Gastrocnemius medialis (tissue), 4 donors: ENCODE measurements at regions not wholly inside any gene's neighbourhood (a gene's known extent, or its start where the extent isn't known, plus 50 kb on each side); places are given as distances from the start of the nearest gene placed in this dataset.

Source experiments
- ATAC-seq, 2 donors: fragments of 150-250 bp; one replicate each; pipeline ENCODE4 v1.9.1; 2016
- DNase-seq, 2 donors: peaks; one replicate each; pipeline ENCODE4 v3.0.0-alpha.2; 2019
- H3K27ac ChIP-seq, 4 donors: fragments of 200-600 bp; sonication (generic); 1 replicate in 1 of 4; 2 replicates in 3 of 4; pipeline ENCODE4 v1.5.1; 2016 to 2018; ENCODE audit warnings: mild to moderate bottlenecking in 2 of 4, moderate library complexity in 1 of 4
- H3K27me3 ChIP-seq, 3 donors: fragments of 200-600 bp; sonication (generic) in 2 of 3; 1 replicate in 1 of 3; 2 replicates in 2 of 3; pipeline versions ENCODE4 v1.5.1 to v1.6.0; 2016 to 2019; ENCODE audit warnings: mild to moderate bottlenecking in 1 of 3, moderate library complexity in 1 of 3
- H3K36me3 ChIP-seq, 2 donors: fragments of 200-600 bp; sonication (generic) in 1 of 2; one replicate each; pipeline ENCODE4 v1.5.1; 2017 to 2018
- H3K4me1 ChIP-seq, 2 donors: fragments of 200-600 bp; sonication (generic) in 1 of 2; one replicate each; pipeline ENCODE4 v1.5.1; 2016 to 2017; ENCODE audit warnings: mild to moderate bottlenecking in 2 of 2
- H3K4me3 ChIP-seq, 4 donors: fragments of 200-600 bp; sonication (generic) in 3 of 4; 1 replicate in 1 of 4; 2 replicates in 3 of 4; pipeline ENCODE4 v1.5.1; 2016 to 2019; ENCODE audit warnings: mild to moderate bottlenecking in 2 of 4
- H3K9me3 ChIP-seq, 3 donors: fragments of 200-600 bp; sonication (generic) in 2 of 3; 1 replicate in 1 of 3; 2 replicates in 2 of 3; pipeline ENCODE4 v1.5.1; 2016 to 2019
- CTCF ChIP-seq, 5 experiments: fragments of 450-650 bp in 3 of 5; fragments of 200-600 bp in 2 of 5; sonication (generic) in 2 of 5; IDR thresholded peaks in 4 of 5; conservative IDR thresholded peaks in 1 of 5; 1 replicate in 4 of 5; 2 replicates in 1 of 5; pipeline ENCODE4 v1.5.1; 2016 to 2019; ENCODE audit warnings: antibody characterized with exemption in 5 of 5, mild to moderate bottlenecking in 3 of 5, moderate library complexity in 3 of 5
- POLR2A ChIP-seq, 2 donors: fragments of 450-650 bp; IDR thresholded peaks; one replicate each; pipeline ENCODE4 v1.6.1; 2017; ENCODE audit warnings: antibody characterized with exemption in 2 of 2, mild to moderate bottlenecking in 2 of 2, moderate library complexity in 2 of 2
- in situ Hi-C, 4 donors: fragments of 200-750 bp; cut with MboI; loops; one replicate each; pipeline versions ENCODE4 v1.15.0 to v1.8.0; 2017; ENCODE audit warnings: low sequenced_read_pairs in 4 of 4
- intact Hi-C: fragments of 100-400 bp; cut with DNase I; formaldehyde crosslinking; loops from one replicate; pipeline ENCODE4 v1.15.1; 2023; ENCODE audit warnings: low total_unique reads

- no peak for TF ChIP-seq CTCF (IDR thresholded peaks at IDR 0.05 in 4 of 5, conservative IDR thresholded peaks at IDR 0.05 in 1 of 5)
- H3K27ac ChIP-seq: no peak overlapping the region
- no peaks in the 10 kb centered on the region for H3K36me3 ChIP-seq
- in situ Hi-C loops (no loop called here), intact Hi-C loops (no loop called here)
- H3K27me3 ChIP-seq: no peaks in the 10 kb centered on the region
- H3K4me1 ChIP-seq: no peaks in the 10 kb centered on the region
- DNase-seq (no peak), ATAC-seq (no peak)
- H3K4me3 ChIP-seq: no peak overlapping the region
- H3K9me3 ChIP-seq: no peaks in the 10 kb centered on the region
Observed at GRCh38 chr2:149871091-149871885, 283.7 kb upstream of the MMADHC start.

GRCh38 chr2:149863227-149863626 is 275.7 kb upstream of the MMADHC start:
- H3K4me1 ChIP-seq: peaks cover 0 to 3% of the 10 kb centered on the region in 2 donors
- in situ Hi-C loops: no loop called here
- no peaks in the 10 kb centered on the region for H3K36me3 ChIP-seq
- intact Hi-C loops: no loop called here
- no peaks in the 10 kb centered on the region for H3K27me3 ChIP-seq
- H3K9me3 ChIP-seq: no peaks in the 10 kb centered on the region
- TF ChIP-seq POLR2A (IDR thresholded peaks at IDR 0.05) (no peak), CTCF (IDR thresholded peaks at IDR 0.05 in 4 of 5, conservative IDR thresholded peaks at IDR 0.05 in 1 of 5) (no peak)
- no peak for DNase-seq
- ATAC-seq: no peak
- H3K27ac ChIP-seq: no peak overlapping the region
- no peak overlapping the region for H3K4me3 ChIP-seq

- intact Hi-C loops: no loop called here
- H3K36me3 ChIP-seq: no peaks in the 10 kb centered on the region
Observed at GRCh38 chr2:149861034-149861433, 273.5 kb upstream of the MMADHC start.

GRCh38 chr2:149860276-149860921 is 272.8 kb upstream of the MMADHC start:
- Histone ChIP-seq H3K27me3 (no peaks in the 10 kb centered on the region), H3K27ac (peak overlapping the region in 1 of 4 donors; percentile 5), H3K4me1 (peaks cover 0 to 7% of the 10 kb centered on the region in 2 donors), H3K36me3 (no peaks in the 10 kb centered on the region), H3K9me3 (no peaks in the 10 kb centered on the region), H3K4me3 (no peak overlapping the region)
- peak in 1 of 2 donors; percentile 47 for ATAC-seq
- TF ChIP-seq CTCF (IDR thresholded peaks at IDR 0.05 in 4 of 5, conservative IDR thresholded peaks at IDR 0.05 in 1 of 5) (no peak), POLR2A (IDR thresholded peaks at IDR 0.05) (no peak)
- intact Hi-C loops (no loop called here), in situ Hi-C loops (no loop called here)
- peak in 1 of 2 donors; percentile 33 for DNase-seq

More at GRCh38 chr2:149861034-149861433, 273.5 kb upstream of the MMADHC start:
- in situ Hi-C loops: no loop called here
- H3K4me1 ChIP-seq: peaks cover 0 to 7% of the 10 kb centered on the region in 2 donors
- no peaks in the 10 kb centered on the region for H3K9me3 ChIP-seq
- H3K4me3 ChIP-seq: no peak overlapping the region
- DNase-seq: no peak
- no peak for ATAC-seq
- no peaks in the 10 kb centered on the region for H3K27me3 ChIP-seq
- no peak overlapping the region for H3K27ac ChIP-seq
- TF ChIP-seq POLR2A (IDR thresholded peaks at IDR 0.05) (no peak), CTCF (IDR thresholded peaks at IDR 0.05 in 4 of 5, conservative IDR thresholded peaks at IDR 0.05 in 1 of 5) (no peak)
